OCI-LY1 (cell line): ENCODE measurements at regions not wholly inside any gene's neighbourhood (a gene's known extent, or its start where the extent isn't known, plus 50 kb on each side); places are given as distances from the start of the nearest gene placed in this dataset.

Experiments used
- CTCF ChIP-seq: fragments of 200-600 bp; sonication (generic), shearing (Covaris generic); IDR thresholded peaks from 2 replicates; pipeline ENCODE4 v1.5.1; 2017; ENCODE audit warnings: mild to moderate bottlenecking, antibody characterized with exemption, low read length, moderate library complexity, mixed read lengths
- EZH2 ChIP-seq: fragments of 200-600 bp; sonication (generic), shearing (Covaris generic); IDR thresholded peaks from 2 replicates; pipeline ENCODE4 v1.8.0; 2017; ENCODE audit warnings: borderline replicate concordance, mixed run types, mild to moderate bottlenecking, antibody characterized with exemption, low read length, moderate library complexity, mixed read lengths

- TF ChIP-seq EZH2 (no peak), CTCF (no peak)
Measured at GRCh38 chr14:43408472-43408871, 1098.6 kb downstream of the FSCB start.
